ENCODE measurements at regions not wholly inside any gene's neighbourhood (a gene's known extent, or its start where the extent isn't known, plus 50 kb on each side); places are given as distances from the start of the nearest gene placed in this dataset.

DNA sequence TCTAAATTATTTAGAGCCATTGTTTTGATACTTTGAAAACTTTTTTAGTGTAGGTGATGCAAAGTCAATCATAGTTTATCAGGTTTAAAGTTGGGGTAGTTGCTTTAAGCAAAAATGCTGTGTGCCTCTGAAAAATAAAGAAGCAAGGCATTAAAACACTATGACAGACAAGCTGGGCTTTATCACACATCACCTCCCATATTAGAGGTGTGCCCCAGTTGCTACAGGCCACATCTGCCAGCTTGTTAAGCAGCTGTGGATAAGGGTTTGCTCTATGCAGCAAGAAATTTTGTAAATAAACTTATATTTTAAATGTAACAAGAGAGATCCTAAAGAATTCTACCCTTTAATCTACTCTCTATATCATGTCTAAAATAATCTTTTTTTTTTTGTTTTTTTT, 255.8 kb downstream of the B3GLCT start:
- H3K9me3 Mint-ChIP-seq (ENCODE audit: unreplicated experiment): no peaks in the 10 kb centered on the region
- no peak overlapping the region for H3K27ac Mint-ChIP-seq (ENCODE audit: unreplicated experiment)
- no peaks in the 10 kb centered on the region for H3K4me1 Mint-ChIP-seq (ENCODE audit: unreplicated experiment)
- H3K36me3 Mint-ChIP-seq (ENCODE audit: unreplicated experiment): no peaks in the 10 kb centered on the region
- DNase-seq (ENCODE audit: extremely low spot score, unreplicated experiment): no peak
- no peak overlapping the region for H3K4me3 Mint-ChIP-seq (ENCODE audit: unreplicated experiment)
- TF ChIP-seq, protein P1, sequence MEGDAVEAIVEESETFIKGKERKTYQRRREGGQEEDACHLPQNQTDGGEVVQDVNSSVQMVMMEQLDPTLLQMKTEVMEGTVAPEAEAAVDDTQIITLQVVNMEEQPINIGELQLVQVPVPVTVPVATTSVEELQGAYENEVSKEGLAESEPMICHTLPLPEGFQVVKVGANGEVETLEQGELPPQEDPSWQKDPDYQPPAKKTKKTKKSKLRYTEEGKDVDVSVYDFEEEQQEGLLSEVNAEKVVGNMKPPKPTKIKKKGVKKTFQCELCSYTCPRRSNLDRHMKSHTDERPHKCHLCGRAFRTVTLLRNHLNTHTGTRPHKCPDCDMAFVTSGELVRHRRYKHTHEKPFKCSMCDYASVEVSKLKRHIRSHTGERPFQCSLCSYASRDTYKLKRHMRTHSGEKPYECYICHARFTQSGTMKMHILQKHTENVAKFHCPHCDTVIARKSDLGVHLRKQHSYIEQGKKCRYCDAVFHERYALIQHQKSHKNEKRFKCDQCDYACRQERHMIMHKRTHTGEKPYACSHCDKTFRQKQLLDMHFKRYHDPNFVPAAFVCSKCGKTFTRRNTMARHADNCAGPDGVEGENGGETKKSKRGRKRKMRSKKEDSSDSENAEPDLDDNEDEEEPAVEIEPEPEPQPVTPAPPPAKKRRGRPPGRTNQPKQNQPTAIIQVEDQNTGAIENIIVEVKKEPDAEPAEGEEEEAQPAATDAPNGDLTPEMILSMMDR (IDR thresholded peaks at IDR 0.05): no peak
- H3K27me3 Mint-ChIP-seq (ENCODE audit: unreplicated experiment): peaks cover 27% of the 10 kb centered on the region

DNA sequence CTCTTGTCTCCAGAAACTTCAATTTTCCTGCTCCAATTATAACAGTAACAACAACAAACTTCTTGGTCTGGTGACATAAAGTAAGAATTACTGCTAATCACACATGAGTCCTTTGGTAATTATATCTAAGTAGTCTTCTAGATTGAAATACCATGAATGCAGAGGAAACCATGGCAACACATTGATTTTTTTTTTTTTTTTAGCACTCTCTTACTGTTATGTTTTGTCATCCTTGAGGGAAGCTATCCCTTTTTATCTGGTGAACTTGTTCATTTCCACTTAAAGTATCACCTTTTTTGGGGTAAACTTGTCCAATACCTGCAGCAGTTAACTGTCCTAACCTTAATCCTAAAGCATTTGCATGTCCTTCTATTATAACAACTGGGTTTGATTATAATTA, 256.3 kb downstream of the B3GLCT start:
- Mint-ChIP-seq H3K36me3 (ENCODE audit: unreplicated experiment) (no peaks in the 10 kb centered on the region), H3K27me3 (ENCODE audit: unreplicated experiment) (peaks cover 25% of the 10 kb centered on the region), H3K9me3 (ENCODE audit: unreplicated experiment) (no peaks in the 10 kb centered on the region), H3K27ac (ENCODE audit: unreplicated experiment) (no peak overlapping the region), H3K4me1 (ENCODE audit: unreplicated experiment) (no peaks in the 10 kb centered on the region), H3K4me3 (ENCODE audit: unreplicated experiment) (no peak overlapping the region)
- no peak for DNase-seq (ENCODE audit: extremely low spot score, unreplicated experiment)
- TF ChIP-seq, protein P1 (IDR thresholded peaks at IDR 0.05): no peak

DNA sequence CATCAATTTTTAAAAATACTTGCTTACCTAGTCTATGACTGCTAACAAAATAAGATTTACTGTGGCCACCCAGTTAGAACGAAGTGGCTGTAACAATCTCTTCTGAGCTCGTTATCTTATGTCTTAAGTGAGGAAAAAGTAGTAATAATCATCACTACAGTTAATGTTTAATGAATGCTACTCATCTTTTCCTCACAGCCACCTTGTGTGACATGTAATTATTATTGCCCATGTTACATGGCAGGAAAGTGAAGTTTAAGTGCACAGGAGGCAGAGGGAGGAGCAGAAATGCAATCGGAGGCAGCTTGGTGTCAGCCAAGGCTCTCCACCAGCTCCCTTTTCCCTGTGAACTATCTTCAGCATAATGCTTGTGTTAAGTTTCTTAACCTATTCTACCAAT, 260.3 kb downstream of the B3GLCT start:
- DNase-seq (ENCODE audit: extremely low spot score, unreplicated experiment): no peak
- Mint-ChIP-seq H3K27me3 (ENCODE audit: unreplicated experiment) (peaks cover 32% of the 10 kb centered on the region), H3K27ac (ENCODE audit: unreplicated experiment) (no peak overlapping the region), H3K4me3 (ENCODE audit: unreplicated experiment) (no peak overlapping the region), H3K36me3 (ENCODE audit: unreplicated experiment) (no peaks in the 10 kb centered on the region), H3K9me3 (ENCODE audit: unreplicated experiment) (no peaks in the 10 kb centered on the region), H3K4me1 (ENCODE audit: unreplicated experiment) (no peaks in the 10 kb centered on the region)
- TF ChIP-seq, protein P1 (IDR thresholded peaks at IDR 0.05): no peak

DNA sequence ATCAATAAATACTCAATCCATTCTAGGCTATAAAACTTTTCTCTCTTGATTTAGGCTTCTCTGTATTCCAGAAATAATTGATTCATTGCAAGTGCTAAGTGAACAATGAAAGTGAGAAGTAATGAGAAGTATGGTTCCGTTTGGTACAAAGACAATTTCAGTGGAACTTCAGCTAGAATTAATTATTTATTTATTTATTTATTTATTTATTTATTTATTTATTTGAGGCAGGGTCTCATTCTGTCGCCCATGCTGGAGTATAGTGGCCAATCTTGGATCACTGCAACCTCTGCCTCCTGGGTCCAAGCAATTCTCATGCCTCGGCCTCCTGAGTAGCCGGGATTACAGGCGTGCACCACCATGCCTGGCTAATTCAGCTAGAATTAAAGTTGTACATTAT, 262.1 kb downstream of the B3GLCT start:
- no peaks in the 10 kb centered on the region for H3K4me1 Mint-ChIP-seq (ENCODE audit: unreplicated experiment)
- no peaks in the 10 kb centered on the region for H3K9me3 Mint-ChIP-seq (ENCODE audit: unreplicated experiment)
- no peak for DNase-seq (ENCODE audit: extremely low spot score, unreplicated experiment)
- TF ChIP-seq, protein P1 (IDR thresholded peaks at IDR 0.05): no peak
- no peaks in the 10 kb centered on the region for H3K36me3 Mint-ChIP-seq (ENCODE audit: unreplicated experiment)
- peaks cover 40% of the 10 kb centered on the region for H3K27me3 Mint-ChIP-seq (ENCODE audit: unreplicated experiment)
- no peak overlapping the region for H3K27ac Mint-ChIP-seq (ENCODE audit: unreplicated experiment)
- H3K4me3 Mint-ChIP-seq (ENCODE audit: unreplicated experiment): no peak overlapping the region

DNA sequence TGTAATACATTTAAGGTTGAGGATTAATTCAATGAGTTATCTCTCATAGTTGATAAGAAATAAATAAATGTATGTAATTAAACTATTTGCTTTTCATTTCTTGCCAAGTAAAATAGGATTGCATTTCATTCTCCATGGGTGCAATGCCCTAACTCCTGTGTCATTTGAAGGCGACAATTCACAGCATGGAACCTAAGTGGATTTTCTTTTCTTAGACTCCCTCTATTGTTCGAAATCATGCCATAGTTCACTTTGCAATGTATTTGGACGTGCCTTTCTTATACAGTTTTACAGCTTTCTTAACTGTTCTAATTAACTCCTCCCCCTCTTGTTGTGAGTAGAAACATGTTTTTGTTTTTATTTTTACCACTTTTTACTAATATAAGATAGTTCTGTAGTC, 263.0 kb downstream of the B3GLCT start:
- Mint-ChIP-seq H3K27ac (ENCODE audit: unreplicated experiment) (no peak overlapping the region), H3K36me3 (ENCODE audit: unreplicated experiment) (no peaks in the 10 kb centered on the region), H3K4me1 (ENCODE audit: unreplicated experiment) (no peaks in the 10 kb centered on the region), H3K27me3 (ENCODE audit: unreplicated experiment) (peaks cover 42% of the 10 kb centered on the region), H3K9me3 (ENCODE audit: unreplicated experiment) (no peaks in the 10 kb centered on the region), H3K4me3 (ENCODE audit: unreplicated experiment) (no peak overlapping the region)
- TF ChIP-seq, protein P1 (IDR thresholded peaks at IDR 0.05): no peak
- DNase-seq (ENCODE audit: extremely low spot score, unreplicated experiment): no peak

Measured in osteocyte (in vitro differentiated cells).